HCT116 (cell line): ENCODE measurements at regions not wholly inside any gene's neighbourhood (a gene's known extent, or its start where the extent isn't known, plus 50 kb on each side); places are given as distances from the start of the nearest gene placed in this dataset.

Experiments
- ATAC-seq: fragments of 200-7000 bp; cut with Tn5 transposase; 2 replicates; pipeline ENCODE4 v1.9.1; 2020; ENCODE audit warnings: mild to moderate bottlenecking, moderate library complexity
- BruUV-seq: library from RNA; stranded (reverse); fragments of 400-500 nt; replicated peaks from 2 replicates; lab custom pipeline; 2021; lab: Mats Ljungman, UMichigan
- CTCF ChIA-PET: fragments of 300-600 bp; sonication (Branson Sonifier 250); formaldehyde crosslinking; loops from one replicate; lab custom pipeline; 2021; ENCODE audit warnings: antibody characterized with exemption; lab: Charles Lee
- POLR2A ChIA-PET: fragments of 300-600, 350-600 bp; sonication (Branson Sonifier 250); formaldehyde crosslinking; loops from one replicate; lab custom pipeline; 2021; ENCODE audit warnings: antibody characterized with exemption; lab: Charles Lee
- RAD21 ChIA-PET, 2 experiments: fragments of 300-600 bp; sonication (Branson Sonifier 250); formaldehyde crosslinking; loops; one replicate each; lab custom pipeline; 2023; ENCODE audit warnings: low total read pairs in 2 of 2; ENCODE audit not compliant: uncharacterized antibody in 2 of 2, unreplicated experiment in 2 of 2, low non-redundant PET in 1 of 2; lab: Charles Lee
- DNase-seq: peaks from one replicate; pipeline ENCODE4 v3.0.0-alpha.2; 2010; ENCODE audit warnings: low read depth, low spot score
- H2AFZ ChIP-seq: fragments of 200-600 bp; shearing (Covaris generic), sonication (generic); 2 replicates; pipeline ENCODE4 v1.6.1; 2017; ENCODE audit warnings: low read depth, mixed run types, mixed read lengths, antibody characterized with exemption, low read length; ENCODE audit not compliant: poor library complexity, severe bottlenecking
- H3K27ac ChIP-seq: 2 replicates; pipeline ENCODE4 v1.5.1; 2012; ENCODE audit warnings: low read depth, low read length
- H3K27me3 ChIP-seq: fragments of 200-600 bp; sonication (generic); 2 replicates; pipeline ENCODE4 v1.6.1; 2016; ENCODE audit warnings: mixed run types, low read length, mixed read lengths; ENCODE audit not compliant: insufficient read depth
- H3K36me3 ChIP-seq, 2 experiments: fragments of 200-500 bp in 1 of 2; fragments of 200-600 bp in 1 of 2; sonication (Bioruptor generic) in 1 of 2; sonication (generic) in 1 of 2; 2 replicates each; pipeline versions ENCODE4 v1.5.1 to v1.6.1; 2014 to 2016; ENCODE audit warnings: low read length in 2 of 2, inconsistent platforms in 1 of 2, mixed read lengths in 1 of 2, mixed run types in 1 of 2; ENCODE audit not compliant: insufficient read depth in 2 of 2, control insufficient read depth in 1 of 2
- H3K4me1 ChIP-seq, 2 experiments: fragments of 200-600 bp in 1 of 2; sonication (generic) in 1 of 2; 2 replicates each; pipeline versions ENCODE4 v1.5.1 to v1.6.1; 2012 to 2017; ENCODE audit warnings: low read length in 2 of 2, inconsistent platforms in 1 of 2, mild to moderate bottlenecking in 1 of 2, mixed read lengths in 1 of 2, mixed run types in 1 of 2, moderate library complexity in 1 of 2; ENCODE audit not compliant: insufficient read depth in 2 of 2, control insufficient read depth in 1 of 2
- H3K4me2 ChIP-seq: fragments of 200-600 bp; sonication (generic); 2 replicates; pipeline ENCODE4 v1.6.1; 2017; ENCODE audit warnings: mixed run types, low read length, mixed read lengths
- H3K4me3 ChIP-seq, 2 experiments: fragments of 200-600 bp in 1 of 2; sonication (generic) in 1 of 2; replicated peaks in 1 of 2; 2 replicates each; pipeline ENCODE4 v1.5.1; 2011 to 2016; ENCODE audit warnings: low read length in 2 of 2, control low read depth in 1 of 2, low read depth in 1 of 2, mild to moderate bottlenecking in 1 of 2, mixed read lengths in 1 of 2, mixed run types in 1 of 2
- H3K79me2 ChIP-seq: fragments of 200-600 bp; sonication (generic); 2 replicates; pipeline ENCODE4 v1.6.1; 2017; ENCODE audit warnings: mild to moderate bottlenecking, mixed run types, low read length, moderate library complexity, mixed read lengths; ENCODE audit not compliant: insufficient read depth
- H3K9ac ChIP-seq: fragments of 200-600 bp; sonication (generic); 2 replicates; pipeline ENCODE4 v1.6.1; 2016; ENCODE audit warnings: low read length, mixed read lengths
- H3K9me2 ChIP-seq: fragments of 200-600 bp; sonication (generic), shearing (Covaris generic); 2 replicates; pipeline ENCODE4 v1.6.1; 2017; ENCODE audit warnings: mixed run types, mild to moderate bottlenecking, moderate library complexity; ENCODE audit not compliant: insufficient read depth
- H3K9me3 ChIP-seq, 2 experiments: fragments of 200-500 bp in 1 of 2; fragments of 200-600 bp in 1 of 2; sonication (Bioruptor generic) in 1 of 2; sonication (generic) in 1 of 2; 2 replicates each; pipeline ENCODE4 v1.6.1; 2014 to 2017; ENCODE audit warnings: low read length in 2 of 2, mixed read lengths in 2 of 2, inconsistent platforms in 1 of 2, low read depth in 1 of 2, mild to moderate bottlenecking in 1 of 2, mixed run types in 1 of 2, moderate library complexity in 1 of 2; ENCODE audit not compliant: control insufficient read depth in 1 of 2, insufficient read depth in 1 of 2
- H4K20me1 ChIP-seq: fragments of 200-600 bp; sonication (generic), shearing (Covaris generic); 2 replicates; pipeline ENCODE4 v1.6.1; 2017; ENCODE audit warnings: mixed run types, mild to moderate bottlenecking, moderate library complexity; ENCODE audit not compliant: insufficient read depth
- CBX3 ChIP-seq: IDR thresholded peaks from 2 replicates; pipeline ENCODE4 v1.6.1; 2012; ENCODE audit warnings: low read depth
- EZH2phosphoT487 ChIP-seq: fragments of 200-600 bp; IDR thresholded peaks from 2 replicates; pipeline ENCODE4 v1.6.1; 2018; ENCODE audit warnings: antibody characterized with exemption, borderline replicate concordance
- FOSL1 ChIP-seq: IDR thresholded peaks from 2 replicates; pipeline ENCODE4 v1.6.1; 2012; ENCODE audit warnings: low read depth
- JUND ChIP-seq: IDR thresholded peaks from 2 replicates; pipeline ENCODE4 v1.6.1; 2012
- POLR2A ChIP-seq: IDR thresholded peaks from 2 replicates; pipeline ENCODE4 v1.7.0; 2011; ENCODE audit warnings: borderline replicate concordance; ENCODE audit not compliant: insufficient read depth, insufficient read length; ENCODE audit errors: extremely low read depth
- POLR2AphosphoS5 ChIP-seq: IDR thresholded peaks from 2 replicates; pipeline ENCODE4 v1.6.1; 2011; ENCODE audit warnings: mild to moderate bottlenecking, low read depth, low read length, moderate library complexity
- RAD21 ChIP-seq: IDR thresholded peaks from 2 replicates; pipeline ENCODE4 v1.6.1; 2012; ENCODE audit warnings: low read depth, mild to moderate bottlenecking
- SIN3A ChIP-seq: IDR thresholded peaks from 2 replicates; pipeline ENCODE4 v1.6.1; 2012; ENCODE audit warnings: low read depth
- SP1 ChIP-seq: IDR thresholded peaks from 2 replicates; pipeline ENCODE4 v1.6.1; 2012; ENCODE audit warnings: low read depth
- TCF7L2 ChIP-seq: IDR thresholded peaks from 2 replicates; pipeline ENCODE4 v1.7.0; 2011; ENCODE audit warnings: borderline replicate concordance, inconsistent platforms; ENCODE audit not compliant: insufficient read depth, insufficient read length; ENCODE audit errors: extremely low read depth
- ZNF274 ChIP-seq: fragments of 200-500 bp; sonication (Bioruptor generic); IDR thresholded peaks from 2 replicates; pipeline ENCODE4 v1.6.1; 2014; ENCODE audit warnings: mild to moderate bottlenecking, low read depth, low read length, inconsistent platforms
- intact Hi-C: fragments of 100-400 bp; cut with micrococcal nuclease; formaldehyde crosslinking; loops from 2 replicates; pipeline ENCODE4 v1.10.0; 2022
- TF ChIP-seq, protein P1 (sequence below), 3 experiments: fragments of 200-600 bp in 1 of 3; sonication (generic) in 1 of 3; IDR thresholded peaks in 2 of 3; conservative IDR thresholded peaks in 1 of 3; 2 replicates each; pipeline ENCODE4 v1.5.1; 2012 to 2017; ENCODE audit warnings: low read depth in 2 of 3, low read length in 2 of 3, antibody characterized with exemption in 1 of 3, borderline replicate concordance in 1 of 3, control low read depth in 1 of 3, mild to moderate bottlenecking in 1 of 3, mixed read lengths in 1 of 3, mixed run types in 1 of 3, moderate library complexity in 1 of 3; ENCODE audit not compliant: insufficient read depth in 1 of 3
- TF ChIP-seq, protein P2 (sequence below): IDR thresholded peaks from 2 replicates; pipeline ENCODE4 v1.6.1; 2012
- TF ChIP-seq, protein P3 (sequence below): IDR thresholded peaks from 2 replicates; pipeline ENCODE4 v1.6.1; 2012

DNA sequence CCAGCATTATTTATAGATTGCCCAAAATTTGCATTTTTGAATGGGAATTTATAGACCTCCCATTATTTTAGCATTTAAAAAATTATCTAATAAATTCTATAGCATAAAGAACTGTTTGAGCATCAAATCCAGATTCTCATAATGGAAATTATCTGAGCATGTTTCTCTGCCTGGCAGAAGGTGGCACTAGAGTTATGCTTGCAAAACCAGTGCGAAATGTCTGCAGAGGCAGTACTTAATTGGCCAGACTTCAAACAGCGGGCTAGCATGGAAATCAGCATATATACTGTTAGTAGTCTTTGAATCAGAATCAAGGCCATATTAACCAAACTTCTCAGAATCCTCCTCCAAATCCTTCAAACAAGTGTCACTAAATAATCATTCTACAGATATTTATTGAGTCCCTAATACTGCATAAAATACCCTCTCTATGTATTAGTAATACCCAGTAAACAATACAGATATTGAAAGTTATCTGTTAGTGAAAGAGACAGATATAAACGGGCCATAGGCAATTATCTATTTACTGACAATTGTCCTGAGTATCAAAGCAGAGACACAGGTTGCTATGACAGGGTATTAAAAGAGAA, 78.7 kb upstream of the DCLK2 start (continued):
- TF ChIP-seq EZH2phosphoT487 (no peak), SIN3A (no peak), RAD21 (peak; percentile 91), FOSL1 (no peak), POLR2AphosphoS5 (no peak), JUND (no peak), TCF7L2 (peak; percentile 64), ZNF274 (no peak), CBX3 (peak; percentile 65; the same call in 1 of the 2 replicates), POLR2A (no peak), SP1 (no peak)
- TF ChIP-seq, protein P1, sequence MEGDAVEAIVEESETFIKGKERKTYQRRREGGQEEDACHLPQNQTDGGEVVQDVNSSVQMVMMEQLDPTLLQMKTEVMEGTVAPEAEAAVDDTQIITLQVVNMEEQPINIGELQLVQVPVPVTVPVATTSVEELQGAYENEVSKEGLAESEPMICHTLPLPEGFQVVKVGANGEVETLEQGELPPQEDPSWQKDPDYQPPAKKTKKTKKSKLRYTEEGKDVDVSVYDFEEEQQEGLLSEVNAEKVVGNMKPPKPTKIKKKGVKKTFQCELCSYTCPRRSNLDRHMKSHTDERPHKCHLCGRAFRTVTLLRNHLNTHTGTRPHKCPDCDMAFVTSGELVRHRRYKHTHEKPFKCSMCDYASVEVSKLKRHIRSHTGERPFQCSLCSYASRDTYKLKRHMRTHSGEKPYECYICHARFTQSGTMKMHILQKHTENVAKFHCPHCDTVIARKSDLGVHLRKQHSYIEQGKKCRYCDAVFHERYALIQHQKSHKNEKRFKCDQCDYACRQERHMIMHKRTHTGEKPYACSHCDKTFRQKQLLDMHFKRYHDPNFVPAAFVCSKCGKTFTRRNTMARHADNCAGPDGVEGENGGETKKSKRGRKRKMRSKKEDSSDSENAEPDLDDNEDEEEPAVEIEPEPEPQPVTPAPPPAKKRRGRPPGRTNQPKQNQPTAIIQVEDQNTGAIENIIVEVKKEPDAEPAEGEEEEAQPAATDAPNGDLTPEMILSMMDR (IDR thresholded peaks at IDR 0.05 in 2 of 3, conservative IDR thresholded peaks at IDR 0.05 in 1 of 3; ENCODE audit: borderline replicate concordance in 1 of 3, insufficient read depth in 1 of 3, low read depth in 2 of 3, low read length in 2 of 3) = peak; percentile 65 to 77 (median 76)
- TF ChIP-seq, protein P2, sequence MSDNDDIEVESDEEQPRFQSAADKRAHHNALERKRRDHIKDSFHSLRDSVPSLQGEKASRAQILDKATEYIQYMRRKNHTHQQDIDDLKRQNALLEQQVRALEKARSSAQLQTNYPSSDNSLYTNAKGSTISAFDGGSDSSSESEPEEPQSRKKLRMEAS = no peak
- TF ChIP-seq, protein P3, sequence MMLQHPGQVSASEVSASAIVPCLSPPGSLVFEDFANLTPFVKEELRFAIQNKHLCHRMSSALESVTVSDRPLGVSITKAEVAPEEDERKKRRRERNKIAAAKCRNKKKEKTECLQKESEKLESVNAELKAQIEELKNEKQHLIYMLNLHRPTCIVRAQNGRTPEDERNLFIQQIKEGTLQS = no peak

DNA sequence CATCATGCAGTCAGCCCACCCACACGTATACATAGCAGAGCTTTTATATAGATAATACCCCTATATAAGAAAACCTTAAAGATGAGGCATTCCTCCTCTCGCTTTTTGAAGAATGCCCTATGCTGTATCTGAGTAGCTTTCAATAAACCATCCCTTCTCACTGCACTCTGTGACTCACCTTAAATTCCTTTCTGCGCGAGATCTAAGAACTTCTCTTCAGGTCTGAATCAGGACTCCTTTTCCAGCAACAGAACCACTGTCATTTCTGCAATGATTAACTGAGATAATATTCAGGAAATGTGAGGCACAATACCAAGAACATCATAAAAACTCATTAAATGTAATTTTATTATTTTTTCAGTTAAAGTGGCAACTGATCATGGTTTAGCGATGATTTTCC, 76.4 kb upstream of the DCLK2 start:
- peak overlapping the region; percentile 70 for H2AFZ ChIP-seq
- no peaks in the 10 kb centered on the region for H3K9me2 ChIP-seq
- CTCF ChIA-PET = no interaction called here
- no TSS peak for BruUV-seq
- no peaks in the 10 kb centered on the region for H3K27me3 ChIP-seq
- intact Hi-C loops = no loop called here
- no peak overlapping the region for H3K27ac ChIP-seq
- TF ChIP-seq FOSL1 = no peak
- no peak for TF ChIP-seq SIN3A
- TF ChIP-seq ZNF274 = no peak
- TF ChIP-seq, all 23 proteins: peak for 0
- POLR2A ChIA-PET = no interaction called here
- DNase-seq (no peak), ATAC-seq (peak; percentile 46; the same call in 1 of the 2 replicates)
- Histone ChIP-seq H3K4me1 (peaks cover 0 to 26% of the 10 kb centered on the region in 2 experiments; a peak in 2 of 4 replicates), H4K20me1 (no peaks in the 10 kb centered on the region), H3K36me3 (no peaks in the 10 kb centered on the region), H3K4me3 (no peak overlapping the region), H3K4me2 (peak overlapping the region; percentile 11; the same call in 1 of the 2 replicates), H3K79me2 (no peaks in the 10 kb centered on the region), H3K9ac (no peak overlapping the region), H3K9me3 (no peaks in the 10 kb centered on the region)
- RAD21 ChIA-PET = no interaction called here
